HG02885 (cell line): ENCODE measurements at regions not wholly inside any gene's neighbourhood (a gene's known extent, or its start where the extent isn't known, plus 50 kb on each side); places are given as distances from the start of the nearest gene placed in this dataset.
"Not testable (repeated sequence)": the region's sequence is repeated elsewhere in the genome, so short reads cannot be mapped to it uniquely, and the experiment has no call there.

Source experiments
- ATAC-seq: cut with Tn5 transposase; IDR thresholded peaks from one replicate; pipeline ENCODE4 v1.9.1; 2021; ENCODE audit warnings: mild to moderate bottlenecking; ENCODE audit not compliant: unreplicated experiment, poor library complexity

- peak; percentile 88 for ATAC-seq
These were observed 379.6 kb downstream of the MLLT3 start for GRCh38 chr9:20242510-20243189.

DNA sequence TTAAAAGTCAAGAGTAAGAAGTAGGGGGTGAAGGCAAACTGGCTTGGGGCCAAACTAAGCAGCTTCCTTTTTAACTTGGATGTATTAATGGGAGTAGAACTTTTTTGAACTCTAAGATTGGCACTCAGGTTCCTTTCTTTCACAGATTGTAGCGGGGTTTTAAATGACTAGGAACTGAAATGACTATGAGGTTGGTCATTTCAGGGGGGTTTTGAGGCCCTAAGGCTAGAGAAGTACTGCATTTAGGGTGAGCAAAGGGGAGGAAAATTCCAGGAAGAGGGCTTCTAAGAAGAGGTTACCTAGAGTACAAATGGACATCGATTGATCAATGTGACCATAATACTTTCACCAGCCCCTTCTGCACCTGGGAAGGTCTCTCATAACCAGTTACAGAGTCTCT lies 381.8 kb downstream of the MLLT3 start:
- no peak for ATAC-seq

GRCh38 chr9:20238921-20239320 lies 383.4 kb downstream of the MLLT3 start:
- ATAC-seq = no peak

GRCh38 chr9:20237686-20238085 lies 384.6 kb downstream of the MLLT3 start:
- ATAC-seq = no peak

GRCh38 chr9:20236676-20237075 lies 385.6 kb downstream of the MLLT3 start:
- no peak for ATAC-seq

DNA sequence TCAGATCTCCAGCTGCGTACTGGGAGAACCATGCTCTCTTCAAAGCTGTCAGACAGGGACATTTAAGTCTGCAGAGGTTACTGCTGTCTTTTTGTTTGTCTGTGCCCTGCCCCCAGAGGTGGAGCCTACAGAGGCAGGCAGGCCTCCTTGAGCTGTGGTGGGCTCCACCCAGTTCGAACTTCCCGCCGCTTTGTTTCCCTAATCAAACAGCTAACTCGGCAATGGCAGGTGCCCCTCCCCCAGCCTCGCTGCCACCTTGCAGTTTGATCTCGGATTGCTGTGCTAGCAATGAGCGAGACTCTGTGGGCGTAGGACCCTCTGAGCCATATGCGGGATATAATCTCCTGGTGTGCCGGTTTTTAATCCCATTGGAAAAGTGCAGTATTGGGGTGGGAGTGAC lies 387.1 kb downstream of the MLLT3 start:
- not testable (repeated sequence) for ATAC-seq

DNA sequence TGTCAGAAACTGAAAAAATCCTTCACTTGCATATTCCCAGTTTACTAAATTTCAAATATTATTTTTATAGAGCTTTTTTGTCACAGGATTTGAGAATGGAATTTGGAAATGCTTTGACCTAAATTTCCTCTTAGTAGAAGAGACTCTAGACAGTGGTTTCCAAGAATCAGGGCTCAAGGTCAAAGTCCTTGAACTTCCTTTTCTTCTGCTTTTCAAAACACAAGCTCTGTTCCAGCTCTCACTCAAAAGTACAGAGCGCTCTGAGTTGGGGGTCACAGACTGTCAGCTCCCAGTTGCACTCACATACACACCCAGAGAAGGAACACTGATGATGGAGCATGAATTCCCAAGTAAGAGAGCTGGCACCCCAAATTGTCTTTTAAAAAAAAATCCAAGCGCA lies 394.2 kb downstream of the MLLT3 start:
- ATAC-seq = no peak

- ATAC-seq = no peak
These were observed 395.0 kb downstream of the MLLT3 start for GRCh38 chr9:20227166-20227874.

DNA sequence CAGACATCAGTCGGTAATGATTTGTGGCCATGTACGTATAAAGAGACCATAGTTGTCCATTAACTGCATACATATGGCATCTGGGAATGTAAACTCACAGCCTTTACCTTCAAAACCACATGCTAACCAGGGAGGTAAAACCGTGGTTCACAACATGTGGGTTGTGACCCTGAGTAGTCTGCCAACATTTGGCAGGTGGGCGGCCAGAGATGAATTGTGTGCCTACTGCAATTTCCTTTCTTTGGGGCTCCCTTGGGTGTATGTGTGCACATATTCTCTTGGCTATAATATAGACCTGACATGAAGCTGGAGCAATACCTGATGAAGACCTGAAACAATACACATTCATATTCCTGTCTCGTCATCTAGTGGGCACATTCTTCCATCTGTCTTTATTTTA lies 396.0 kb downstream of the MLLT3 start:
- no peak for ATAC-seq

DNA sequence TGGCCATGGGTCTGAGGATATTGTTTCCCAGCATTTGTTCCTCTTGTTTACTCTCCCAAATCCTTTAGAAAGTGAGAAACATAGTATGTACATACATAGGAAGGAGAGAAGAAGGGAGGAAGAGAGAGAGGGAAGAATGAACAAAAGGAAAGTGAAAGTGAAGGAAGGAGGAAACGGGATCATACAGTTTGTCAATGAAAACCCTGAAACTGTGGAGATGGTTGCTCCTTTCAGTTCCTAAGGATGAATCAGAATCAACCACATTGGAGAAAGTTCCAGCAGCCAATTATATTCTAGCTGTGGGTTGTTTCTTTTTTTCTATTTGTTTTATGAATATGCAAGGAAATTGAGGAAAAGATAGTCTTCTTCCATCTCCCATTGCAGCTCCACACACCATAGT lies 396.5 kb downstream of the MLLT3 start:
- ATAC-seq = no peak

- ATAC-seq = no peak
These were observed 397.5 kb downstream of the MLLT3 start for GRCh38 chr9:20224756-20225155.

- no peak for ATAC-seq
These were observed 402.0 kb downstream of the MLLT3 start for GRCh38 chr9:20220286-20220685.

DNA sequence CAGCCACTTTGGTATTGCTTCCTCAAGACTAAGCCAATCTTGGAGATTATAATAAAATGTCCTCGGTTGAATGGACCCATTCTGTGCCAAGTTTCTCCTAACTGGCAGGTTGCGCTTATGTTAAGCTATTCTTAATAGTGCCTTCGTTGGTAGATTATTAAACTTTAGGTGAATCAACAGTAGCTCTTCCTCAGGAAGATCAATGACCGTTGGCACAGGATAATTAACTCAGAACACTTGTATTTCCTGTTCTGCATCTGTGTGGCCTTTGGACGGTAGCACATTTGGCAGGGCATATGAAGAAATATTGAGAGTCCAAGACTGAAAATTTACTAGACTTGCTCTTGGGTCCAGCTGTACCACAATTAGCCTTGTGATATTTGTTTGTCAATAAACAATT lies 402.9 kb downstream of the MLLT3 start:
- no peak for ATAC-seq

- no peak for ATAC-seq
These were observed 404.7 kb downstream of the MLLT3 start for GRCh38 chr9:20217596-20217995.

- no peak for ATAC-seq
These were observed 405.9 kb downstream of the MLLT3 start for GRCh38 chr9:20216438-20216837.

DNA sequence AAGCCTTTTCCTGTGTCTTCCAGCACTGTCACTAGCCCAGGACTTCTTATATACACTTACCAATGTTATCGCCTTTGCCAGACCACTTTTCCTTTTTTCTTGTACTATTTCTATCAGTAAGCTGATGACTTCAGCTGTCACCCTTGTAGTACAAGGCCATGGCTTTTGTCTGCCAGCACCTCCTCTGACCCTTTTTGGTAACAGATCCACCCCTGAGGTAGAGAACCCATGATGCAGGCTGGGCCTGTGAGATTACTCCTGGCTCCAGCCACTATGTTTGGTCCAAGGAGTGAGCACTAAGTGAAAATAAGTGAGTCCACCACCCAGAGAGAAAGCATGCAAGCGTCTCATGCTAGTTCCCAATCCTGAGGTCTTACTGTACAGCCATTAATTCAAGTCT lies 406.7 kb downstream of the MLLT3 start:
- ATAC-seq = no peak

DNA sequence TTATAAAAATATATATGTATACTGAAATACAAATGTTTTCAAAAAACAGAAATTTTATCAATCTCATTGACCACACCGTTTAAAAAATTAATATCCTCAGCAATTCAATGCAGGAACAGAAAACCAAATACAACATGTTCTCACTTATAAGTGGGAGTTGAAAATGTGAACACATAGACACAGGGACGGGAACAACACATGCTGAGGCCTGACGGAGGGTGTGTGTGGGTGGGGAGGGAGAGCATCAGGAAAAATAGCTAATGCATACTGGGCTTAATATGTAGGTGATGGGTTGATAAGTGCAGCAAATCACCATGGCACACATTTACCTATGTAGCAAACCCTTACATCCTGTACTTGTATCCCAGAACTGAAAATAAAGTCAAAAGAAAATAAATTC lies 409.5 kb downstream of the MLLT3 start:
- ATAC-seq = no peak

- ATAC-seq = peak; percentile 76
These were observed 412.6 kb downstream of the MLLT3 start for GRCh38 chr9:20209391-20210340.

GRCh38 chr9:20208961-20209371 lies 413.3 kb downstream of the MLLT3 start:
- ATAC-seq = no peak

- ATAC-seq = no peak
These were observed 414.1 kb downstream of the MLLT3 start for GRCh38 chr9:20208226-20208625.

DNA sequence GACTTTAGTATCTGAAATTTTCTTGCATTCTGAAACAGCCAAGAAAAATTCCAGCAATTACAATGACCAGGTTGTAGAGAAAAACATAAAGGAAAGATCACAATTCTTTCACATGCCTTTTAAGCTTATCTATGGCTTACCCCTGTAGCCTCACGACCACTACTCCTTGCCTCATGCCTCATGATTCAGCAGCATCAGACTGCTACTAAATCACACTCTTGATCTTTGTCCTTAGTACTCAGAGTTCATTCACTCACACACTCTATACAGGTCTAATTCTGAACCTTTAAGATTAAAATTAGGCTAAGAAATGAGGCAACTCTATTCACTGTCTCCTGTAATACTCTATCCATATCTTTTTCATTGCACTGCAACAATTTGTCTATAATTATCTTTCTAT lies 415.1 kb downstream of the MLLT3 start:
- ATAC-seq = no peak
